ENCODE measurements at regions not wholly inside any gene's neighbourhood (a gene's known extent, or its start where the extent isn't known, plus 50 kb on each side); places are given as distances from the start of the nearest gene placed in this dataset.

DNA sequence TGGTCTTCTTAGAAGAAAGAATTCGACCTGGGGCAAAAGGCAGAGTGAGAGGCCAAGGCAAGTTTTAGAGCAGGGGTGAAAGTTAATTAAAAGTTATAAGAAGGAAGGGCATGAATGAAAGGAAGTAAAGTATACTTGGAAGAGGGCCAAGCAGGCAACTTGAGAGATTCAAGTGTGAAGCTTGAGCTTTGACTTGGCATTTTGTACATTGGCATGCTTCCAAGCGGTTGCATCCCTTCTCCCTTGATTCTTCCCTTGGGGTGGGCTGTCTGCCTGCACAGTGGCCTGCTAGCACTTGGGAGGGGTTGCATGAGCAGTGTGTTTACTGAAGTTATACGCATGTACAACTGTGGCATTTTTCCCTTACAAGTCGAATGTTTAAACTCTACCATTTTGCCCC, 74.8 kb upstream of the MGAT4C start:
- H3K27ac ChIP-seq (ENCODE audit: low read length) = no peak overlapping the region
- no peaks in the 10 kb centered on the region for H3K9me3 ChIP-seq (ENCODE audit: control insufficient read depth in 2 of 2, low read length in 2 of 2)
- no peaks in the 10 kb centered on the region for H3K36me3 ChIP-seq (ENCODE audit: control insufficient read depth in 2 of 2, insufficient read depth in 2 of 2, low read length in 2 of 2)
- H3K27me3 ChIP-seq (ENCODE audit: control insufficient read depth in 1 of 2, insufficient read depth in 2 of 2, low read length in 2 of 2) = no peaks in the 10 kb centered on the region
- H3K9ac ChIP-seq (ENCODE audit: low read length in 2 of 2) = no peak overlapping the region
- H3K4me3 ChIP-seq (ENCODE audit: low read length in 2 of 2) = no peak overlapping the region
- no peaks in the 10 kb centered on the region for H3K4me1 ChIP-seq (ENCODE audit: control insufficient read depth, insufficient read depth, low read length)

DNA sequence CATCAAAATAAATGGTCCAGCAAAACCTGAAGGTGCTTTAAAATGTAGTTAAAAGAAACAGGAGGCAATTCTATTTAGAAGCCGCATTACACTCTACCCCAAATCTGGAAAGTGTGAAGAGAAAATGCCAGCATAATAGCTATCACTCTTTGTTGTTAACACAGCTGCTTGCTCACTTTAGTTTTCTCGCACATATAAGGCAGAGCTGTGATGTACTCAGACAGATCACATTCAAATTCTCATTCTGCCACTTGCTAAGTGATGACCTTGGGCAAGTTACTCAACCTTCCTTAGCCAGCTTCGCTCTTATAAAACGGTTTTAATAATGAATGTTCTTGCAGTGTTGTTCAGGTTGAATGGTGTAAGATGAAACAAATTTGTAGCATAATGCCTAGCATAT, 56.0 kb upstream of the MGAT4C start:
- Histone ChIP-seq H3K27me3 (ENCODE audit: control insufficient read depth in 1 of 2, insufficient read depth in 2 of 2, low read length in 2 of 2) (no peaks in the 10 kb centered on the region), H3K4me3 (ENCODE audit: low read length in 2 of 2) (no peak overlapping the region), H3K27ac (ENCODE audit: low read length) (no peak overlapping the region), H3K9ac (ENCODE audit: low read length in 2 of 2) (no peak overlapping the region), H3K9me3 (ENCODE audit: control insufficient read depth in 2 of 2, low read length in 2 of 2) (no peaks in the 10 kb centered on the region), H3K4me1 (ENCODE audit: control insufficient read depth, insufficient read depth, low read length) (no peaks in the 10 kb centered on the region), H3K36me3 (ENCODE audit: control insufficient read depth in 2 of 2, insufficient read depth in 2 of 2, low read length in 2 of 2) (no peaks in the 10 kb centered on the region)

Measured in stomach smooth muscle (tissue), 2 donors.